HG02852 (cell line): ENCODE measurements at regions not wholly inside any gene's neighbourhood (a gene's known extent, or its start where the extent isn't known, plus 50 kb on each side); places are given as distances from the start of the nearest gene placed in this dataset.

Experiments
- ATAC-seq: cut with Tn5 transposase; IDR thresholded peaks from one replicate; pipeline ENCODE4 v1.9.1; 2021; ENCODE audit warnings: mild to moderate bottlenecking, moderate library complexity; ENCODE audit not compliant: unreplicated experiment

- no peak for ATAC-seq
Observed at GRCh38 chrX:100120956-100121355, 289.1 kb downstream of the PCDH19 start.

GRCh38 chrX:100098660-100099375 lies 311.3 kb downstream of the PCDH19 start:
- no peak for ATAC-seq

GRCh38 chrX:100090931-100091330 lies 319.1 kb downstream of the PCDH19 start:
- no peak for ATAC-seq

GRCh38 chrX:100089724-100090123 lies 320.3 kb downstream of the PCDH19 start:
- ATAC-seq, result no peak

- ATAC-seq, result no peak
Observed at GRCh38 chrX:100085846-100086245, 324.2 kb downstream of the PCDH19 start.

GRCh38 chrX:100083211-100083610 lies 326.9 kb downstream of the PCDH19 start:
- no peak for ATAC-seq

GRCh38 chrX:100081503-100081902 lies 328.6 kb downstream of the PCDH19 start:
- no peak for ATAC-seq

GRCh38 chrX:100076031-100076430 lies 334.0 kb downstream of the PCDH19 start:
- no peak for ATAC-seq

- ATAC-seq, result no peak
Observed at GRCh38 chrX:100072336-100072735, 337.7 kb downstream of the PCDH19 start.

- peak; percentile 64 for ATAC-seq
Observed at GRCh38 chrX:100070334-100070849, 339.7 kb downstream of the PCDH19 start.

GRCh38 chrX:100048156-100048555 lies 361.9 kb downstream of the PCDH19 start:
- ATAC-seq, result no peak
